NCI-H128 (cell line): ENCODE measurements at regions not wholly inside any gene's neighbourhood (a gene's known extent, or its start where the extent isn't known, plus 50 kb on each side); places are given as distances from the start of the nearest gene placed in this dataset.

Experiments
- DNase-seq: peaks from one replicate; lab custom pipeline; 2025; ENCODE audit not compliant: unreplicated experiment; lab: John Stamatoyannopoulos, UW

DNA sequence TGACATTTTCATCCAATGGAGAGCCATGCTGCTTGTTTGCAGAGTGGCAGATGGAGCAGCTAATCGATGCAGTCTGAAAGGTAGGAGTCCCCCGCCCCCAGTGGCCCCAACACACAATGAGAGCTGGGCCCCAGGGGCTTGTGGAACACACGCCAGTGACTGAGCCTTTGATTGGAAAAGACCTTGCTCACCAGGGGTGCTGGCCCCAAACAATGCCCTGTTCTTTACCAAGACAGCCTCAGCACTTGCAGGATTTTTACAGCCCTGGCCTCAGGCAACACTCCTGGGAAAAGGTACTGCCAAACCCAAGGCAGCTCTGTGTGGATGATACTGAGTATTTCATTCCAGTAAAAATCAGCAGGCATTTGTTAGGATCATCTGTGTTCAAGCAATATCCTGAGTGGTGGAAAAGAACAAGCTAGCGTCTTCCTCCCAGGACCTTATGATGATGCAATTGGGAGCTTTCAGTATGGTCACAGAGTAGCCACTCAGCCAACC lies 276.8 kb upstream of the CLINT1 start:
- no peak for DNase-seq

DNA sequence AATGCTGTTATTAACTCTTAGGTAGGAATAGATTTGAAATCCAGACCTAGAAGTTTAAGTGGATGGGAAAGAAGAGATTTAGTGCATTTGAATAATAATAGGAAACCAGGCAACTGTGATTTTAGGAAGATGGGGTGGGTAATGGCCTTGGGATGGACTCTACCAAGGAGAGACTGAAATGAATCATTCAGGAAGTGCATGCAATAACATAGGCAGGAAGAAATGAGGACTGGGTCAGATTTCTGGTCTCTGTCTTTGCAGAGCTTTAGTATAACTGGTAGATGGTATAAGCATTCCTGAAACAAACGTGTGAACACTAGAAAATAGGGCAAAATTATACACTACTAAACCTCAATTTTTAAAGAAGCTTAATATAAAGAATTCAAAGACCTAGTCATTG lies 274.4 kb upstream of the CLINT1 start:
- no peak for DNase-seq

DNA sequence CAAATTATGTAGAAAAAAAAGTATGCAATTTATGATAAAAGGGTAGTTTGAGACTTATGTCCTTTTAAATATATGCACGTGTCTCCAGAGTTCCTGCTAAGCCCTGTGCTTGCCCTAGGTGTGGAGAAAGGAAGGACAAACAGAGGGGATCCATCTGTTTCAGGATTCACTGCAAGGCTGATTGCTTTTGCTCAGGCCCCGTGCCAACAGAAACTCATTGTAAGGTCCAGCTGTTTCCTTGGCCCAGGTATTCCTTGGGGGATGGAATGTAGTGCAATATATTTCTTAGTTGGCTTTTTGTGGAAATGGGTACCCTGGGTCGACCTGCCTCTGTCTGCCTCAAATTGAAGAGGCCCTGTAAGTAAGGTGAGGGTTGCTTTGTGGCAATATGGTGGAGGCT lies 268.6 kb upstream of the CLINT1 start:
- DNase-seq = no peak

DNA sequence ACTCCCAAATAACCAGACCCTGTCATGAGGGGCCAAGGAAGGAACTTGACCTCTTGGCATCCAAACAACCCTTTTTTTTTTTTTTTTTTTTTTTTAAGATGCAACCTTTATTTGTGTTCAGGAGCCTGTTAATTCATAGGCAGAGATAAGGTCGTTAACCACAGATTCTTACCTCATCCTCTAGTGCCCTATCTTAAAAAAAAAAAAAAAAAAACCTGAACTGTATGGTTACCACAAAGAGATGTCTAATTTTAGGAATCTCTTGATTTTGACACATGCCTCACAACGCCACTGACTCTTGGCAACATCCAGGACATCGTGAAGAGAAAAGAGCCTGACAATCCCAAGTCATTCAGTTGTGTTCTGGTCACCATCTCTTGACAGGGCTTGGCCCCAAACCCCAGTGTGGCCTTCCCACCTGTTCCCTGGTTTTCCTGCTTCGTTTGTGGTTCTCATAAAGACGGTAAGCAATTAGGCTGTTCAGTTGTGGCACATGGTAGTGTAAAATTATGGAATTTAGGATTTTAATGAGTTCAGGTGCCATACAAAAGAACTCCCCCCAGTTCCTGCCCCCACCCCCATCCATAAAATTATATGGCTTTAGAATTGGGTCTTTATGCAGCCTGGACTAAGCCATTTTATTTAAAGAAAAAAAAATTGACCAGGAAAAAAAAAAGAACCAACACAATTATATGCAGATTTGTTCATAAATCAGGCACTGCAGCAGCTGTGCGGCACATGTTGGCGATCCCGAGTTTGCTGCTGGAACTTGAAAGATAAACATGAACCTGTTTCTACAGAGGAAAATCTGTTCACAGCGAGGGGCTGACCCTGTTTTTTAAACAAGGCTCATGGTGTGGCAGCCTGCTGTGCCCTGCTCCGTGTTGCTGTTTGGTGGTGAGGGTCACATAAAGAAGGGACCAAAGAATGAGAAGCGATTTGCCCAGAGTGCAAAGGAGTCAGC lies 267.8 kb upstream of the CLINT1 start:
- no peak for DNase-seq

DNA sequence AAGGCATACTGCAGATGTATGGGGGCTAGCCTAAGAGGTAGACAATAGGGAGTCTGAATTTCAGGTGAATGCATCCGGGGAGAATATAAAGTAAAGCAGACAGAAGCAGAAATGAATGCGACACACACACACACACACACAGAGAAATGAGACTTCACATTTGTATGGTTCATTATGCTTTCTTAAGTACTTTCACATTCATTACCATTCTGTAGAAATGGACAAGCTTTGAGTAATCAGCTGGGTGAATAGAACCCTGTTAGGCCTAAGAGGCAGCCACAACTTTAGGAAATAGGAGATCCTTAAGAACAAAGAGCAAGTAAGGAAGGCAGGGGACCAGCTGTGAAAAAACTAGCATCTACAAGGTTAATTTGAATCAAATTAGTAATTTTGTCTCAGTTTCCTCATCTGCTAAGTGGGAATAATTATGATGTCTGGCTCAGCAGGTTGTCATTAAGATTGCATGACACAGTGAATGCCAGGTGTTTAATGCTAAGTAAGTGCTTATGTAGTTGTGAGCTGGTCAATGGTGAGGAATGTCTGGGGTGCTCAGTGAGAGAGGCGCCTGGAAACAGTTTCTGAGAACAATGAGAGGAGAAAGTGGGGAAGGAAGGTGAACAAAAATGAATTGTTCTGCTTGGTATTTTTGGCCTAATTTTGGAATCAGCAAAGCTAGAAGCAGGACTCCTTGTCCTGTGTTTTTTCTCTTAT lies 265.8 kb upstream of the CLINT1 start:
- no peak for DNase-seq

DNA sequence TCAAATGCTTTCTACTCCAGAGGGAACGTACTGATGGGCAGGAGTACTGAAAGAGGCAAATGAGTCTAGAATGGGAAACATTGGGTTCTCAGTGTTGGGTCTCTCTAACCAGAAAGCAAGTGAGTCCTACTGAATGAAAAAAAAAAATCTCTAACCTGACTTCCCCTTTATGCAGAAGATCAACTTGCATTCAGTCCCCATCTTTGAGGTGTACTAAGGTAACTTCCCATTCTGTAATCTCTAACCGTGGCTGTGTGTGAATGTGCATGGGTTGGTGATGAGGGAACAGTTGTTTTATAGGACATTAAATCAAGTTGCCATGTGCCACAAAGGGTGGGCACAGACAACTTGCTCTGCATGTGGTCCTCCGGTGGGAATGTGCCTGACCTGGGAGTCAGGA lies 264.6 kb upstream of the CLINT1 start:
- DNase-seq = no peak

DNA sequence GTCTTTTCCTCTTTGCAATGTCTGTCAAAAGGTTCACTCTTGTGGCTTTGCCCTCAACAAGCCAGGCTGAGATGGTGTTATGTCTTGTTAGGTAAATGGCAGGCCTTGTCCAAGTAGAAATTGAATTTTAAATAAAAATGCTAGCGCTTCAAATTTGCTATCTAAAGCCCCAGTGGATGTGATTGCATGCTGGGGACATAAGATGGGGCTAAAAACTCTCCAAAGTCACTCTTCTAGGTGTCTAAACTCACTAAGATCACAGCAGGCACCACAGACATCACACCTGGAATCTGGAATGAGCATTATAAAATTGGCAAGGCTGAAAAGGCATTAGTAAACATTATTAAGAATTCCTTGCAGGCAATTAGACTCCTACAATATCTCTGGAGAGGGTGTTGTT lies 262.7 kb upstream of the CLINT1 start:
- no peak for DNase-seq

DNA sequence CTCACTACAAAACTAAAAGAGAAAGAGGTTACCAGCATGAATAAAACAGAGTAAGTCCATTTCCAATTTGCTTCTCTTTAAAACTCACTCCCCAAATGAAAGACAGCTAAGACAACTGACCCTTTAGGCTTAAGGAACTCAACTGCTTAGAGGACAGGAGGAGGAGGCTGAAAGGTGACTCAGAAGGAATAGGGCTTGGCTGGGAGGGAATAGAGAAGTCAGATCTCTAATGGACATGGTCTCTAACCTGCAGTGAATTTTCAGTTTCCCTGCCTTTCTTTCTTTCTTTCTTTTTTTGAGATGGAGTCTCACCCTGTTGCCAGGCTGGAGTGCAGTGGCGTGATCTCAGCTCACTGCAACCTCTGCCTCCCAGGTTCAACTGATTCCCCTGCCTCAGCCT lies 261.8 kb upstream of the CLINT1 start:
- no peak for DNase-seq

DNA sequence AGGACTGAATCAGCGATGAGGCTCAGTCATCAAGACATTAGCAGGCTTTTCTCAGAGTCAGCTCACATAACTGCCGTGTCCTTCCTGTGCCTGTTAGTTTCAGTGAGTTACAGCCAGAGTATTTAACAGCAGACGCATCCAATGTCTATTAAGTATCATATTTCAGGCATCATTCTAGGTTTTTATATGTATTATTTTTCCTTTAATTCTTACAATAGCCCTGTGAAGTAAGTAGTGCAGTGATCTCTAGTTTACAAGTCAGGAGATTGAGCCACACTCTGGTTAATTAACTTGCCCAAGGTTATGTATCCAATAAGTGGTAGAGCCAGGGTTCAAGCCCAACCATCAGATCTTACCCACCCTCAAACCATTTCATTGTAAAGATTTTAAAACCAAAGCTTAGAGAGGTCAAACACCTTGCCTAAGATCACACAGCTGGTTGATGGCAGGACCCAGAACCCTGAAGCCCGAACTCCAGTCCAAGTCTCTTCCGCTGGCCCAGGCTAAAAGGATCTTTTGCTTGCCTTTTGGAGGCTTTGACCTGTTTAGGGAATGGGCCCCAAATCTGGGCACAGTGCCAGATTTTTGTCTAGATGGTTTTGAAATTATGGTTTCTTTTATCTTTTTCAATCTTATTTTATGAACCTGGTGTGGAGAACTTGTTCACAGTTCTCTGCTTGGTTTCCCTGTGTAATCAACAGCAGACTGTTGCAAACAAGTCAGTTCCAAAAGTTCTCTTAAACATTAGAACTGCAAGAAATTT lies 261.2 kb upstream of the CLINT1 start:
- no peak for DNase-seq

DNA sequence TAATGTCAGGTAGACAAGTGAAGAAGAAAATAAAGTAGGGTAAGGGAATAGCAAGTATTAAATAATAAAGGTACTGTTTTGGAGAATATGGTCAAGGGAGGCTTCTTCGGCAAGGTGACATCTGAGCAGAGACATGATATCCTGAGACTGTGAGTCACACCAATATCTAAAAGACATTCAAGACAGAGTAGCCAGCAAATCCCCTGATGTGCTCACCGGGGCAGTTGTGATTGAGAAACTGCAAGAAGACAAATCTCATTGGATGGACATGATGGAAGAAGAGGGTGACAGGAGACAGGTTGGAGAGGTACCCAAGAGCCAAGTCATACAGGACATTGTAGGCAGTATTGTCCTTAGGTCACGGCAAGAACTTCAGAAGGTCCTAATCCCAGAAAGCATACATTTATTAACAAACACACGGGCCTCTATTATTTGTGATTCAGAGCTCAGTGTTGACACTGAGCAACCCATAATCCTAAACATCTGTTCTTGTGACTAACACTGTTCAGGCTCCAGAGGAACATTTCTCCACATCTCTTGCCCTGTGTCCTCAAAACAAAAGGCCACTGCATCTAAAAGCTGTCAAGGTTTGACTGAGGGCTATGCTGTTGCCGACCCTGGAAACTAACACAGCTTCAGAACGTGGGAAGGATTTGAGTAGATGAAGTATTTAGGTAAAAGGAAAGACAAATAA lies 258.7 kb upstream of the CLINT1 start:
- no peak for DNase-seq

DNA sequence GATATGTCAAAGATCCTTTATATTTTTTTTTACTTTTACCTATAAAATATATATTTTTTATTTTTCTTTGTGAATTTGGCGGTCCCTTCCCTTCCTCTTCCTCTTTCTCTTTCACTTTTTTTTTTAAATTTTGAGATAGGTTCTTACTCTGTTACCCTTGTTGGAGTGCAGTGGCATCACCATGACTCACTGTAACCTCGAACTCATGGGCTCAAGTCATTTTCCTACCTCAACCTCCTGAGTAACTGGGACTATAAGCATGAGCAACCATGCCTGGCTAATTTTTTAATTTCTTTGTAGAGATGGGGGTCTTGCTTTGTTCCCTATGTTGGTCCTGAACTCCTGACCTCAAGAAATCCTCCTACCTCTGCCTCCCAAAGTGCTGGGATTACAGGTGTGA lies 258.0 kb upstream of the CLINT1 start:
- DNase-seq = no peak

DNA sequence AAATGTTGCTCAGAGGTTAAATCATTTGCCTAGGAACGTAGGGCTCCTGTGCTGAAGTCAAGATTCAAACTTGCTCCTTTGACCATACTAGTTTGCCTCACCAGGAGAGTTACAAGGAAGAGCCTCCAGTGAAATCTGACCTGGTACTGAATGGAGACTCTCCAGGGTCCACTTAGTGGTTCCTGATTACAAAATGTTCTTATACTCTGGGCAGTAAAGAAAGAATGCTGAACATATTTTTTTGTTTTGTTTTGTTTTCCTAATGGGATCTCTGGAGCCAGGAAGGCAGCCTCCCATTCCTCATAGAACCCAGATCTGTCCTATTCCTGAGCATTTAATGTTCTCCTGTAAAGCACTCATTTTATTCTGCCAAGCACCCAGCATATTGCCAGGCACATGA lies 256.5 kb upstream of the CLINT1 start:
- no peak for DNase-seq

DNA sequence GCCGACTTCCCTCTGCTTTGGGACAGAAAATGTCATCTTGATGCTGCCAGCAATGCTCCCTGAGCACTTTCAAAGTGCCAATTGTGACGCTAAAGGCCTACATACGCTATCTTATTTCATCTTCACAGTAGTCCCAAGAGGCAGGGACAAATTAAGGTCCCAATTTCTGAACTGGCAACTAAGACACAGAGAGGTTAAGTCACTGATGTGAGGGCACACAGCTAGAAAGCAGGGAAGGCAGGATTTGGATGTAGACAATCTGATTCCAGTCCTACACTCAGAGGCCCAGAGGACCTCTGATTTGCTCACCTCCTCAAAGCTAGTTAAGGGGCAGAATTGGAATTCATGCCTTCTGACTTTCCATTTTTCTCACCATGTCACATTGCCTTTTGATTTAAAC lies 249.2 kb upstream of the CLINT1 start:
- DNase-seq = no peak

DNA sequence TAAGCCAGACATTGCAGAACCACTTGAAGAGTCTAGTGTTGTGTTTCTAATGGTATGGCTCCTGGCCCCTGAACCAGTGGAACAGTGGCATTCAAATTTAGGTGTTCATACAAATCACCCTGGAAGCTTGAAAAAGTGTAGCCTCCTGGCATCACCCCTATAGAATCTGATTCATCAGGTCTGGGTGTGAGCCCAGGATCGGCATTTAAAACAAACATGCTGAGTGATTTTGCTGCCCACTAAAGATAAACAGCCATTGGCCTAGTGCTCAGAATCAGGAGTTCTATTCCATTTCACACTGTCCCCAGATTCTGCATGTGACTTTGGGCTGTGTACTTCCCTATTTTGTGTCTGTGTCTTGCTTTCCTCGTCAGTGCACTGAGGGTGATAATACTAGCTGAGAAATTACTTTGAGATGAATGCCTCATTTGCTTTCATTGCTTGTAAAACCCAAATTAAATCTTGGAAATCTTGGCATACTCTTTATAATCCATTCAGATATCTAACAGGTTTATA lies 241.5 kb upstream of the CLINT1 start:
- no peak for DNase-seq

DNA sequence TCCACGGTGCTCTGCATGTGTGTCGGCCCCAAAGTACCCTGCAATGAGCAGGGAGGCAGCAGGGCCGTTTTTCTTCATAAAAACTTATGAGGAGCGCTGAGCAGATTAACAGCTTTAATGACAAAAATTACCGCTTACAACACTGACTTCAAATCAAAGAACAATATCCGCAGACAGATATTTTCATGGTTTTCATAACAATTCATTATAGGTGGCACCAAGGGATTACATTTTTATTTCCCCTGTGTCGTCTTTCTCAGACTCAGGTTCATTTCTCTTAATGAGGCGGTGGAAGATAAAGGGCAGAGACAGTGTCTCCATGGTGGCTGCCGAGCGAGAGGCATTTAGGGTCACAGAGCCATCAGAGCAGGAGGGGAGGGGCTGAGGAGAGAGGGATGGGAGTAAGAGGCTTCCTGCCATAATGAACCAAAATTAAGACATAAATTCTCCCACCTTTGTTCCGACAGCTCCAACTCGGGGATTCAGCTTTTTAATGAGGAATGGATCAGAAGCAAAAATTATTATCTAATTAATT lies 240.7 kb upstream of the CLINT1 start:
- no peak for DNase-seq

DNA sequence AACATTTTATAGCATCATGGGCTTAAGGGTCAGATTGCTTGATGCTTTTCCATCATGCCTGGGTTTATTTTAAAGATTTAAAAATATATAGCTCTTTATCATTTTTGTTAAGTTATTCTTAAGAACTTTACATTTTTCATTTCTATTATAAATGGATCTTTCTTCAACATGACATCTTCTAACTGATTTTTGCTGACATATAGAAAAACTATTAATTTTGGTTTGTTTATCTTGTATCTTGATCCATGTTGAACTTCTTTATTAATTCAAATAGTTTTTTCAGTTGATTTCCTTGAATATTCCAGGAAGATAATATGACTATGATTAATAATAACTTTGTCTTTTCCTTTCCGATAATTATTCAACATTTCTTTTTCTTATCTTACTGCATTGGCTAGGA lies 237.9 kb upstream of the CLINT1 start:
- no peak for DNase-seq

DNA sequence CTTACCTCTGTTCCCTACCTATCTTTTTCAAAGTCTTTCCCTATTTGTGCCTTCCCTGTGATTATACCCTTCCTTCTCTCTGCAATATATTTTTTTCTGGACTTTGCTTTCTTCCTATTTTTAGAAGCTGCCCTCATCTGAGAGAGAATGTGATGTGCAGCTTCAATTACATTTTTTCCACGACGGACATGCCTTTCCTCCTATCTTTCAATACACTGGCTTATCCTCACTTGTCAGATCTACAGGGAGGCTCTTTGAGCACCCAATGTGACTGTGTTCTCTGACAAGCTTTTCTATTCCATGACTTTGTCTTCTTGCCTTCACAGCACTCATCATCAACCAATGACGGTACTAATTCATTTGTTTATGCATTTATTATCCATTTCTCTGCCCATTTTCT lies 227.9 kb upstream of the CLINT1 start:
- no peak for DNase-seq

DNA sequence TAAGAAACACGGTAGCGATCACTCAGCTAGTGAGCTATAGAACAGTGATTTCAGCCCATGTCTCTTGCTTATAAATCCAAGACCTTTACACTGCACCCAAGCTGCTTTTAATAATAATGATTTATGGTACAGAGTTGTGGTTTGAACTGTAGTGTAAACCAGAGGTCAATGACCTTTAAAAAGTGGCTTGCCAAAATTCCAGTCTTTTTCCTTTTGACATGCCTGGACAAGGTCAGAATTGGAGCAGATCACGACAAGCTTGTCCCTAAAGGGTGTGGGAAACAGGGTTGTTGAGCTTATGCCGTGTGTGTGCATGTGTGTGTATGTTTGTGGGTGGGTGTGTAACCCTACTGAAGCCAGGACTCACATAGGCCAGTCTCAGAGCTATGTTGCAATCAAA lies 225.3 kb upstream of the CLINT1 start:
- no peak for DNase-seq

DNA sequence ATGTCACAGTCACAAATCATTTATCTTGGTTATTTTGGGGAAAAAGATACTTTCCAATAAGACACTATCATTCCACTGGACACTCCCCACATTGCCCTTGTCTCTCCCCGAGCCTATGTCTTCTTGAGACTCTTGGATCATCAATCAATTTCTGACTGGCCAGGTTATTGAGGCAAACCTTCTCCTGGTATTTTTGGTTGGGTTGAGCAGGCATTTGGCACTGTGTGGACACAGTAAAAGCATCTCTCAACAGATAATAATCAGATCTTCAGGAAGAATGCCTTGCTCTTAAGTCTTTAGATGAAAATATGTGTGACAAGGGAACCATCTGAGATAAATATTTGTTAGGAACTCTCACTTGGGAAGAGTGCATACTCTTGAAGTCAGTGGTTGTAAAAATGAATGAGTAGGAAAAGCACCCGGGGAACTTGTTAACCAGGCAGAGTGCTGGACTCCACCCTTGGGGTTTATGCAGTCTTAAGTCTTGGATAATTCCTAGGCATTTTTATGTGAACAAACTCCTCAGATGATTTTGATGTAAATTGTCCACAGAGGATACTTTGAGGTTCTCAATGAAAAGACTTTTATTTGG lies 223.8 kb upstream of the CLINT1 start:
- DNase-seq = no peak

DNA sequence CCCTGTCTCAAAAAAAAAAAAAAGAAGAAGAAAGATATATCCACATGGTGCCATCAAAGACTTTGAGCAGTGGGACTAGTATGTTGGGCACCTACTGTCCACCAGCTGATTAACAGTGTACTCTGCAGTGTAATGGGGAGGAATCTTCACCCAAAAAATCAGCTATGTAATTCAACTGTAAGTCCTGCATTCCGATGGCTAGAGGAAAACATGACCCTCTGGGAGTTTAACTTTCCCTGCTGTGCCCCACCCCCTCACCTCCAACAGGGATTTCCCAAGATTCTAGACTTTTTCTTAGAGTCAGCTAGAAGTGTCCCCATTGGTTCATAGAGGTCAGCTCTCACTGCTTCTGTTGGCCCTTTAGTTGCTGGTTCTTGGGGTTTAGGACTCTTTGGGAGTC lies 221.2 kb upstream of the CLINT1 start:
- no peak for DNase-seq
